Activated T-cell treated with anti-CD3 and anti-CD28 coated beads for 1 hour (primary cell): ENCODE measurements at regions not wholly inside any gene's neighbourhood (a gene's known extent, or its start where the extent isn't known, plus 50 kb on each side); places are given as distances from the start of the nearest gene placed in this dataset.
"Not testable (repeated sequence)": the region's sequence is repeated elsewhere in the genome, so short reads cannot be mapped to it uniquely, and the experiment has no call there.

Experiments
- DNase-seq: peaks from one replicate; pipeline ENCODE4 v3.0.0-alpha.2; 2020; ENCODE audit warnings: low read depth

GRCh38 chr4:3866813-3867129 lies 100.6 kb downstream of the ADRA2C start:
- DNase-seq = no peak

GRCh38 chr4:3867403-3868100 lies 101.4 kb downstream of the ADRA2C start:
- no peak for DNase-seq

GRCh38 chr4:3868211-3869173 lies 102.3 kb downstream of the ADRA2C start:
- DNase-seq = no peak

- no peak for DNase-seq
Observed at GRCh38 chr4:3869174-3869572, 103.0 kb downstream of the ADRA2C start.

GRCh38 chr4:3869661-3870566 lies 103.7 kb downstream of the ADRA2C start:
- DNase-seq = no peak

- no peak for DNase-seq
Observed at GRCh38 chr4:3870567-3870962, 104.4 kb downstream of the ADRA2C start.

GRCh38 chr4:3871181-3871852 lies 105.1 kb downstream of the ADRA2C start:
- DNase-seq = no peak

- DNase-seq = no peak
Observed at GRCh38 chr4:3871881-3872833, 106.0 kb downstream of the ADRA2C start.

GRCh38 chr4:3872834-3873313 lies 106.7 kb downstream of the ADRA2C start:
- DNase-seq = no peak

GRCh38 chr4:3873408-3874027 lies 107.3 kb downstream of the ADRA2C start:
- no peak for DNase-seq

GRCh38 chr4:3874028-3874415 lies 107.8 kb downstream of the ADRA2C start:
- no peak for DNase-seq

GRCh38 chr4:3874525-3875110 lies 108.4 kb downstream of the ADRA2C start:
- DNase-seq = no peak

- DNase-seq = no peak
Observed at GRCh38 chr4:3875466-3875865, 109.3 kb downstream of the ADRA2C start.

GRCh38 chr4:3876057-3876845 lies 110.1 kb downstream of the ADRA2C start:
- not testable (repeated sequence) for DNase-seq

- DNase-seq = no peak
Observed at GRCh38 chr4:3877236-3877635, 111.1 kb downstream of the ADRA2C start.

- DNase-seq = no peak
Observed at GRCh38 chr4:3877868-3878267, 111.7 kb downstream of the ADRA2C start.

GRCh38 chr4:3878678-3879077 lies 112.5 kb downstream of the ADRA2C start:
- DNase-seq = no peak

GRCh38 chr4:3879681-3880614 lies 113.8 kb downstream of the ADRA2C start:
- peak; percentile 9 for DNase-seq
